Right atrium auricular region (tissue), 2 donors: ENCODE measurements at regions not wholly inside any gene's neighbourhood (a gene's known extent, or its start where the extent isn't known, plus 50 kb on each side); places are given as distances from the start of the nearest gene placed in this dataset.

Experiments
- DNase-seq: peaks from one replicate; pipeline ENCODE4 v3.0.0-alpha.2; 2019; ENCODE audit warnings: low spot score
- H3K27ac ChIP-seq, 2 donors: fragments of 200-600 bp; sonication (generic); 1 replicate in 1 of 2; 2 replicates in 1 of 2; pipeline ENCODE4 v1.5.1; 2016 to 2019
- H3K27me3 ChIP-seq, 2 donors: fragments of 200-600 bp; sonication (generic); one replicate each; pipeline versions ENCODE4 v1.5.1 to v1.6.0; 2017 to 2019
- H3K36me3 ChIP-seq: fragments of 200-600 bp; sonication (generic); one replicate; pipeline ENCODE4 v1.5.1; 2016
- H3K4me1 ChIP-seq, 2 donors: fragments of 200-600 bp; sonication (generic); one replicate each; pipeline versions ENCODE4 v1.5.1 to v1.6.0; 2017 to 2019
- H3K4me3 ChIP-seq, 2 donors: fragments of 200-600 bp; sonication (generic); 1 replicate in 1 of 2; 2 replicates in 1 of 2; pipeline ENCODE4 v1.5.1; 2017 to 2019; ENCODE audit warnings: mild to moderate bottlenecking in 1 of 2, moderate library complexity in 1 of 2
- H3K9me3 ChIP-seq, 2 donors: fragments of 200-600 bp; sonication (generic); one replicate each; pipeline ENCODE4 v1.5.1; 2019
- TF ChIP-seq, protein P1 (sequence below), 2 donors: fragments of 200-600 bp; sonication (generic); IDR thresholded peaks; one replicate each; pipeline ENCODE4 v1.5.1; 2019; ENCODE audit warnings: antibody characterized with exemption in 2 of 2

DNA sequence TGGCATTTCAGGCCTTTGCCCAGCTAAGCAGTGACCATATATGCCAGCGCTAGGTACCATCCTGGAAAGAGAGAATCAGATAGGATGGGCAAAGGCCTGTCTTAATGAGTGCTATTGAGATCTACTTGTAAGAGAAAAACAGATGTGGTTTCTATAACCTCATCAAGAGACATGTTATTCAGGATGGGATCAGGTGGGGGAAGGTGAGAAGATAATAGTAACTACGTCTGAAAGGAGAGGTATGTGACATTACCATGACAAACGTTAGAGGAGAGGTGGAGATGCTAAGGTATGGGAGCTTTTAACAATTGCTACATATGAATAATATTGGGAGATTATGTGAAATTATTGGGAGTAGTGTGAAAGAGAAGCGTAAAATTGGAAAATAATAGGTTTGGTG, 204.2 kb upstream of the PLXNA2 start:
- no peak overlapping the region for H3K27ac ChIP-seq
- TF ChIP-seq, protein P1, sequence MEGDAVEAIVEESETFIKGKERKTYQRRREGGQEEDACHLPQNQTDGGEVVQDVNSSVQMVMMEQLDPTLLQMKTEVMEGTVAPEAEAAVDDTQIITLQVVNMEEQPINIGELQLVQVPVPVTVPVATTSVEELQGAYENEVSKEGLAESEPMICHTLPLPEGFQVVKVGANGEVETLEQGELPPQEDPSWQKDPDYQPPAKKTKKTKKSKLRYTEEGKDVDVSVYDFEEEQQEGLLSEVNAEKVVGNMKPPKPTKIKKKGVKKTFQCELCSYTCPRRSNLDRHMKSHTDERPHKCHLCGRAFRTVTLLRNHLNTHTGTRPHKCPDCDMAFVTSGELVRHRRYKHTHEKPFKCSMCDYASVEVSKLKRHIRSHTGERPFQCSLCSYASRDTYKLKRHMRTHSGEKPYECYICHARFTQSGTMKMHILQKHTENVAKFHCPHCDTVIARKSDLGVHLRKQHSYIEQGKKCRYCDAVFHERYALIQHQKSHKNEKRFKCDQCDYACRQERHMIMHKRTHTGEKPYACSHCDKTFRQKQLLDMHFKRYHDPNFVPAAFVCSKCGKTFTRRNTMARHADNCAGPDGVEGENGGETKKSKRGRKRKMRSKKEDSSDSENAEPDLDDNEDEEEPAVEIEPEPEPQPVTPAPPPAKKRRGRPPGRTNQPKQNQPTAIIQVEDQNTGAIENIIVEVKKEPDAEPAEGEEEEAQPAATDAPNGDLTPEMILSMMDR (IDR thresholded peaks at IDR 0.05): no peak
- H3K4me1 ChIP-seq: no peaks in the 10 kb centered on the region
- H3K27me3 ChIP-seq: no peaks in the 10 kb centered on the region
- no peak for DNase-seq
- peaks cover 0 to 1% of the 10 kb centered on the region in 2 donors for H3K9me3 ChIP-seq
- no peak overlapping the region for H3K4me3 ChIP-seq
- H3K36me3 ChIP-seq: no peaks in the 10 kb centered on the region

DNA sequence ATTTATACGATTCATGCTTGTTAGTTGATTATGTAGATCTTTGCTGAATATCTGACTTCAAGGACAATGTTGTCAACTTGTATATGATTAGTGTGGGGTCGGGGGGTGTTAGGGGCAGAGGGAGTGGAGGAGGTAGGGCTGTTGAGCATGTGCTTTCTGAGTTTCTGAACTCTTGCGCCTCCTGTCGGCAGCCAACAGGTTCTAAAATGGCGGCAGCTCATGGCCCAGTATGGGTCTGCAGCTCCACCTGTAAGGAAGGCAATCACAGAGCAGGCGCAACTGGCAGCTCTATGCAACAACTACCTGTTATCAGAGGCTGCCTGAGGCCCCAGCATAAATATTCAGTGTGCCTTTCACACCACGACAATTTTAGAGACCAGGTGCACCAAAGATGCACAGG, 205.8 kb upstream of the PLXNA2 start:
- H3K4me1 ChIP-seq: no peaks in the 10 kb centered on the region
- no peak for DNase-seq
- no peak overlapping the region for H3K27ac ChIP-seq
- H3K36me3 ChIP-seq: no peaks in the 10 kb centered on the region
- TF ChIP-seq, protein P1 (IDR thresholded peaks at IDR 0.05): no peak
- H3K9me3 ChIP-seq: no peaks in the 10 kb centered on the region
- H3K27me3 ChIP-seq: no peaks in the 10 kb centered on the region
- H3K4me3 ChIP-seq: no peak overlapping the region

DNA sequence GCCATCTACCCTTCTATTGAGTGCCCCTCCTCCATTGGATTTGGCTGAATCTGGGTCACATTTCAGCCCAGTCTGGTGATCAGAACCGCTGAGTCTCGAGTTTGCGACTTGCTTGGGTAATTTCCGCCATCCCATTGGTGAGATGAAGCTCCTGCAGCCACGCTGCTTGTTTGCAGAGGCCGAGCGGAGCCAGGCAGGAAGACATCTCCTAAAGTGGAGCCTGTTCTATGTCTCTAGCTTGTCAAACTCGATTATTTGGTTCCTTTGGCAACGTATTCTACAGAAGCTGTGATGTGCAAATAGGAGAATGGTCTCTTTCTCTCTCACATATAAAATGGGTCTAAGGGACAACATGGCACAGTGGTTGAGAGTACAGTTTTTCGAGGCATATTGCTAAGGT, 206.8 kb upstream of the PLXNA2 start:
- TF ChIP-seq, protein P1 (IDR thresholded peaks at IDR 0.05): no peak
- Histone ChIP-seq H3K9me3 (no peaks in the 10 kb centered on the region), H3K36me3 (no peaks in the 10 kb centered on the region), H3K4me1 (no peaks in the 10 kb centered on the region), H3K27me3 (no peaks in the 10 kb centered on the region), H3K27ac (no peak overlapping the region), H3K4me3 (no peak overlapping the region)
- DNase-seq: no peak

DNA sequence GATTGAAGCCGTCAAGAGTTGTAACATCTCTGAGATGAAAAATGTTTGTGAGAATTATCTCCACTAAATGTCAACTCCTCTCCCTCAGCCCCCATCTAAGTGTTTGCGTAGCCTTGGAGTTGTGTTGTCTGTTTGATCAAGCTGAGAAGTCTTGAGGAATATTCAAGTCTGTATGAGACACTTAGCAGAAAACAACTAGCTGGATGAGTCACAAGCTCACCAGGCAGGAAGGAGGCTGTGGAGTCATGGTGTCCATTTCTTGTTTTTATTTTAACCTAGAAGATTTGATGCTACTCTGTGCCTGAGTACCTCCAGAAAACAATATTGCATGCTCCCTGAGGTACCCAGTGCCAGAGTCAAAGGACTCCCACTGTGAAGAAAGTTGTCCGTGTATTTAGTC, 211.6 kb upstream of the PLXNA2 start:
- Histone ChIP-seq H3K4me1 (no peaks in the 10 kb centered on the region), H3K36me3 (no peaks in the 10 kb centered on the region), H3K9me3 (no peaks in the 10 kb centered on the region), H3K4me3 (no peak overlapping the region), H3K27ac (no peak overlapping the region), H3K27me3 (no peaks in the 10 kb centered on the region)
- DNase-seq: no peak
- TF ChIP-seq, protein P1 (IDR thresholded peaks at IDR 0.05): no peak

DNA sequence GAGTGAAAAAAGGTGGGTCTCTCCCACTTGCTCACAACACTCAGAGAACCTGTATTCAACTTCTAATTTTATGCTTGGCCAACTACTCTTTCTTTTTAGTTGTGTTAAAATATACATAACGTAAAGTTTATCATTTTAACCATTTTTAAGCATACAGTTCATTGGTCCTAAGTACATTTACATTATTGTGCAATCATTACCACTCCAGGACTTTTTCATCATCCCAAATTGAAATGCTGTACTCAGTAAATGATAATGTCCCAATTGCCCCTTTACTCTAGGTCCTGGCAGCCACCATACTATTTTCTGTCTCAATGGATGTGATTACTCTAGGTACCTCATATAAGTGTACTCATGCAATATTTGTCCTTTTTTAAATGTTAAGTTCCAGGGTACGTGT, 212.3 kb upstream of the PLXNA2 start:
- no peak overlapping the region for H3K4me3 ChIP-seq
- H3K36me3 ChIP-seq: no peaks in the 10 kb centered on the region
- no peaks in the 10 kb centered on the region for H3K27me3 ChIP-seq
- no peaks in the 10 kb centered on the region for H3K9me3 ChIP-seq
- no peak overlapping the region for H3K27ac ChIP-seq
- DNase-seq: no peak
- TF ChIP-seq, protein P1 (IDR thresholded peaks at IDR 0.05): no peak
- no peaks in the 10 kb centered on the region for H3K4me1 ChIP-seq

DNA sequence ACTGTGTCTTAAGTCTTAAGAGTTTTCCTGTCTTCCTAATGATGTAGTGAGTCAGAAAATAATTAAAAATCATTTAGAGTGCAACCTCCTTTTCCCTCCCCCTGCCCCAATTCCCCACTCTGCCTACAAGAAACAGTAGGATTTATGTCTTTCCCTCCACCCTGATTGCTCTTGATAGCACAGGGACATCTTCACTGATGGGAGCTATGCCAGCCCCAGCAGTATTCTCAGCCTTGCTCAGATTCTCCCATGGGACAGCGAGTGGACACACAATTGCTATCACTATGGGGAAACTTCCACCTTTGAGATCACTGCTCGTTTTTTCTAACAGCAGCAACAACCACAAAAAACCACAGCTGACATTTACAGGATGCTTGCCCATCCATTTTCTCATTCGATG, 216.6 kb upstream of the PLXNA2 start:
- Histone ChIP-seq H3K27ac (no peak overlapping the region), H3K9me3 (no peaks in the 10 kb centered on the region), H3K4me3 (no peak overlapping the region), H3K4me1 (no peaks in the 10 kb centered on the region), H3K36me3 (no peaks in the 10 kb centered on the region), H3K27me3 (no peaks in the 10 kb centered on the region)
- DNase-seq: no peak
- TF ChIP-seq, protein P1 (IDR thresholded peaks at IDR 0.05): no peak
